OCI-LY3 (cell line): ENCODE measurements at regions not wholly inside any gene's neighbourhood (a gene's known extent, or its start where the extent isn't known, plus 50 kb on each side); places are given as distances from the start of the nearest gene placed in this dataset.

ENCODE experiments used
- H2AFZ ChIP-seq: fragments of 200-600, 300-600 bp; shearing (Covaris generic); 2 replicates; pipeline ENCODE4 v1.6.0; 2014; ENCODE audit warnings: antibody characterized with exemption, low read depth, low read length
- H3K27ac ChIP-seq: fragments of 200-600, 300-600 bp; sonication (generic); 2 replicates; pipeline ENCODE4 v1.5.1; 2014; ENCODE audit warnings: mild to moderate bottlenecking, low read length, moderate library complexity, mixed read lengths
- H3K27me3 ChIP-seq: fragments of 200-600, 300-600 bp; sonication (generic); 2 replicates; pipeline ENCODE4 v1.6.1; 2014; ENCODE audit warnings: low read depth, low read length, mixed read lengths
- H3K36me3 ChIP-seq: fragments of 200-600, 300-600 bp; sonication (generic); replicated peaks from 2 replicates; pipeline ENCODE3; 2014; ENCODE audit warnings: low read depth, low read length, mixed read lengths
- H3K4me1 ChIP-seq: fragments of 300-600, 200-600 bp; sonication (generic); 2 replicates; pipeline ENCODE4 v1.6.1; 2014; ENCODE audit warnings: low read length, mixed read lengths
- H3K4me2 ChIP-seq: fragments of 200-600, 300-600 bp; sonication (generic); 2 replicates; pipeline ENCODE4 v1.6.1; 2014; ENCODE audit warnings: low read length, mixed read lengths
- H3K4me3 ChIP-seq: fragments of 300-600, 200-600 bp; sonication (generic); 2 replicates; pipeline ENCODE4 v1.5.1; 2014; ENCODE audit warnings: antibody characterized with exemption, mild to moderate bottlenecking, low read length, moderate library complexity
- H3K79me2 ChIP-seq: fragments of 300-600, 200-600 bp; shearing (Covaris generic); 2 replicates; pipeline ENCODE4 v1.6.1; 2014; ENCODE audit warnings: mild to moderate bottlenecking, low read length, mixed read lengths
- H3K9ac ChIP-seq: fragments of 300-600, 200-600 bp; shearing (Covaris generic); 2 replicates; pipeline ENCODE4 v1.6.0; 2014; ENCODE audit warnings: mild to moderate bottlenecking, low read length, moderate library complexity
- H3K9me3 ChIP-seq: fragments of 200-600, 300-600 bp; shearing (Covaris generic); 2 replicates; pipeline ENCODE4 v1.6.1; 2014; ENCODE audit warnings: low read length, mixed read lengths; ENCODE audit not compliant: insufficient read depth
- H4K20me1 ChIP-seq: fragments of 200-600, 300-600 bp; sonication (generic); 2 replicates; pipeline ENCODE4 v1.6.1; 2016; ENCODE audit warnings: low read length, mixed read lengths; ENCODE audit not compliant: insufficient read depth
- EZH2phosphoT487 ChIP-seq: fragments of 200-600 bp; shearing (Covaris generic); IDR thresholded peaks from 2 replicates; pipeline ENCODE4 v1.6.1; 2018; ENCODE audit warnings: antibody characterized with exemption, mixed run types, low read depth
- TF ChIP-seq, protein P1 (sequence below): fragments of 200-600, 300-600 bp; sonication (generic); IDR thresholded peaks from 2 replicates; pipeline ENCODE4 v1.5.1; 2014; ENCODE audit warnings: antibody characterized with exemption, low read length, low read depth

DNA sequence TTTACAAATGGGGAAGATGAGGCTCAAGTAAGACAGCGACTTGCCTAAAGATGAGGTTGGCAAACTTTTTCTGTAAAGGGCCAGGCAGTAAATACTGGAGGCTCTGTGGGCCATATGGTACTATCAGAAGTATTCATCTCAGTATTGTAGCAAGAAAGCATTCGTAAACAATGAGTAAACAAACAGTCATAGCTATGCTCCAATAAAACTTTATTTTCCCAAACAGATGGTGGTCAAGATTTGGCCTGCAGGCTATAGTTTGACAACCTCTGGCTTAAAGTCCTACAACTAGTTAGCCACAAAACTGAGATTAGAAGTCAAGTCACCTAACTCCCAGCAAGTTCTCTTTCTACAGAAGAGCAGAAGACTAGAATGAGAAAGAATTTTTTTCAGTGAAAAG, 177.0 kb upstream of the NECTIN3 start:
- no peak overlapping the region for H3K27ac ChIP-seq
- H3K9me3 ChIP-seq = no peaks in the 10 kb centered on the region
- no peak for TF ChIP-seq EZH2phosphoT487
- TF ChIP-seq, protein P1, sequence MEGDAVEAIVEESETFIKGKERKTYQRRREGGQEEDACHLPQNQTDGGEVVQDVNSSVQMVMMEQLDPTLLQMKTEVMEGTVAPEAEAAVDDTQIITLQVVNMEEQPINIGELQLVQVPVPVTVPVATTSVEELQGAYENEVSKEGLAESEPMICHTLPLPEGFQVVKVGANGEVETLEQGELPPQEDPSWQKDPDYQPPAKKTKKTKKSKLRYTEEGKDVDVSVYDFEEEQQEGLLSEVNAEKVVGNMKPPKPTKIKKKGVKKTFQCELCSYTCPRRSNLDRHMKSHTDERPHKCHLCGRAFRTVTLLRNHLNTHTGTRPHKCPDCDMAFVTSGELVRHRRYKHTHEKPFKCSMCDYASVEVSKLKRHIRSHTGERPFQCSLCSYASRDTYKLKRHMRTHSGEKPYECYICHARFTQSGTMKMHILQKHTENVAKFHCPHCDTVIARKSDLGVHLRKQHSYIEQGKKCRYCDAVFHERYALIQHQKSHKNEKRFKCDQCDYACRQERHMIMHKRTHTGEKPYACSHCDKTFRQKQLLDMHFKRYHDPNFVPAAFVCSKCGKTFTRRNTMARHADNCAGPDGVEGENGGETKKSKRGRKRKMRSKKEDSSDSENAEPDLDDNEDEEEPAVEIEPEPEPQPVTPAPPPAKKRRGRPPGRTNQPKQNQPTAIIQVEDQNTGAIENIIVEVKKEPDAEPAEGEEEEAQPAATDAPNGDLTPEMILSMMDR = no peak
- no peak overlapping the region for H3K4me3 ChIP-seq
- no peaks in the 10 kb centered on the region for H3K79me2 ChIP-seq
- H3K4me2 ChIP-seq = no peak overlapping the region
- H3K4me1 ChIP-seq = peaks cover 6% of the 10 kb centered on the region
- no peaks in the 10 kb centered on the region for H3K27me3 ChIP-seq
- H3K9ac ChIP-seq = no peak overlapping the region
- H4K20me1 ChIP-seq = no peaks in the 10 kb centered on the region
- no peak overlapping the region for H2AFZ ChIP-seq
- H3K36me3 ChIP-seq = no peaks in the 10 kb centered on the region

DNA sequence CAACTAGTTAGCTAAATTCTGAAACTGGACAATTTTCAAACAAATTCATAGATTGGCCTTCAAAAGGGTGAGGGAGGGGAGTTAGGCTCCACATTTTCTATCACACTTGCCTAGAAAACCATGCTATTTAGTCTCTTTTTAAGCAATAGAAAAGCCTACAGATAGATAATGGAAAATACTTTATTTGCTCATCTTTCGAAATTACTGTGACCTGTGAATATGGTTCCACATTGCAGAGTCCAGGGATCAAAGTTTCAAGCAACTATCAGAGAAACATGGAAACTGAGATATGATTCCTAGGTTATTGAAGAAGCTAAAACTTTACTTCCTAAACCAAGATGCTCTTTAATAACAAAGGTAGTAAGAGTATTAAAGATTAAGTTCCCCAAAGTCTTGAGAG, 176.6 kb upstream of the NECTIN3 start:
- Histone ChIP-seq H2AFZ (no peak overlapping the region), H3K4me3 (no peak overlapping the region), H3K9ac (no peak overlapping the region), H3K27me3 (no peaks in the 10 kb centered on the region), H3K79me2 (no peaks in the 10 kb centered on the region), H3K36me3 (no peaks in the 10 kb centered on the region), H3K4me2 (no peak overlapping the region), H3K9me3 (no peaks in the 10 kb centered on the region), H3K27ac (no peak overlapping the region), H3K4me1 (peaks cover 6% of the 10 kb centered on the region), H4K20me1 (no peaks in the 10 kb centered on the region)
- TF ChIP-seq EZH2phosphoT487 = no peak
- TF ChIP-seq, protein P1 = no peak

DNA sequence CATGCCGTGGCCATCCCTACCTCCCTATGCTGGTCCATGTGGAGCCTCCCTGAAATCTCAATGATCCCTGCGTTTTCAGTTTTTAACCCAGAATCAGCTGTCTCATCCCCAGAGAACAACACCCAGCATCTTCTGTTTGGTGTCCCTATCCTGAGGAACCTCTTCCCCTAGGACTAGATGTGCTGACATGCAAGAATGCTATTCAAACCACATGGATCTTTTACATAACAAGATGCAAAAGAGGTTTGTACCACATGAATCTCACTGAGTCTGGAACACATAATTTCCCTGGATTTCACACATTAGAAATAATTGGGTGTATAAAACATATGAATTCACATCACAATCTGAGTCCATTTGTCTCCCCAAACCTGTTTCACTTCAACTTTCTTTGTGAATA, 174.6 kb upstream of the NECTIN3 start:
- H3K9ac ChIP-seq = no peak overlapping the region
- H4K20me1 ChIP-seq = no peaks in the 10 kb centered on the region

DNA sequence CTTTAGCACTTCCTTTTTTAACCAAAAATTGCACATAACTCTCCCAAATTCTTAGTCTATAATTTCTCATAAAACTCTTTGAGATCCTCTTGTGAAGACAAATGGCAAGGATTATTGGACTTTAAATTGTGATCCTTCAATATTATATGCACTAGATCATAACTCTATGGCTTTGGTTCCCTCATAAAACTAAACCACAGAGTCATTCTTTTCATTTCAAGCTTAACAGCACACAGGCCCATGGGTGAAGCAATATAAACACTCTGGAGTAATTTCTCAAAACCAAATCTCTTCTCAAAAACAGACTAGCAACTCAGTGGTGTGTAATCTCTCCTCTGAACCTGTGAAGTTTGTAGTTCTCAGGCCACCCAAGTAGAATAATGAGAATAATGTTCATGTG, 171.0 kb upstream of the NECTIN3 start:
- peaks cover 14% of the 10 kb centered on the region for H3K4me1 ChIP-seq
- no peak overlapping the region for H2AFZ ChIP-seq
- no peak overlapping the region for H3K4me2 ChIP-seq
- H4K20me1 ChIP-seq = no peaks in the 10 kb centered on the region
- H3K79me2 ChIP-seq = no peaks in the 10 kb centered on the region
- H3K27ac ChIP-seq = no peak overlapping the region
- no peak overlapping the region for H3K9ac ChIP-seq
- H3K27me3 ChIP-seq = no peaks in the 10 kb centered on the region
- no peak for TF ChIP-seq EZH2phosphoT487
- TF ChIP-seq, protein P1 = no peak
- H3K9me3 ChIP-seq = no peaks in the 10 kb centered on the region
- no peaks in the 10 kb centered on the region for H3K36me3 ChIP-seq
- H3K4me3 ChIP-seq = no peak overlapping the region

More for the DNA sequence above, 174.6 kb upstream of the NECTIN3 start:
- H3K27me3 ChIP-seq = no peaks in the 10 kb centered on the region
- H2AFZ ChIP-seq = no peak overlapping the region
- no peak overlapping the region for H3K27ac ChIP-seq
- no peak overlapping the region for H3K4me2 ChIP-seq
- H3K36me3 ChIP-seq = no peaks in the 10 kb centered on the region
- H3K4me1 ChIP-seq = peaks cover 8% of the 10 kb centered on the region
- no peak overlapping the region for H3K4me3 ChIP-seq
- H3K79me2 ChIP-seq = no peaks in the 10 kb centered on the region
- H3K9me3 ChIP-seq = no peaks in the 10 kb centered on the region
- TF ChIP-seq, protein P1 = no peak
- no peak for TF ChIP-seq EZH2phosphoT487
